NCI-H1436 treated with DMSO at 0.1 percent for 48 hours (cell line): ENCODE measurements at regions not wholly inside any gene's neighbourhood (a gene's known extent, or its start where the extent isn't known, plus 50 kb on each side); places are given as distances from the start of the nearest gene placed in this dataset.

ENCODE experiments used
- DNase-seq: peaks from one replicate; lab custom pipeline; 2025; lab: John Stamatoyannopoulos, UW

GRCh38 chr2:176388861-176389260, 119.6 kb downstream of the MTX2 start:
- DNase-seq, result no peak

GRCh38 chr2:176390276-176391147, 121.3 kb downstream of the MTX2 start:
- DNase-seq, result no peak

GRCh38 chr2:176391148-176391419, 121.8 kb downstream of the MTX2 start:
- DNase-seq, result no peak

- no peak for DNase-seq
Observed at GRCh38 chr2:176392249-176392648, 123.0 kb downstream of the MTX2 start.

- no peak for DNase-seq
Observed at GRCh38 chr2:176392744-176393414, 123.6 kb downstream of the MTX2 start.

- DNase-seq, result no peak
Observed at GRCh38 chr2:176395273-176395854, 126.1 kb downstream of the MTX2 start.

- no peak for DNase-seq
Observed at GRCh38 chr2:176398243-176399073, 129.2 kb downstream of the MTX2 start.

GRCh38 chr2:176399074-176399598, 129.9 kb downstream of the MTX2 start:
- no peak for DNase-seq

- DNase-seq, result no peak
Observed at GRCh38 chr2:176405477-176405876, 136.2 kb downstream of the MTX2 start.

GRCh38 chr2:176407706-176408105, 138.5 kb downstream of the MTX2 start:
- DNase-seq, result no peak

- DNase-seq, result no peak
Observed at GRCh38 chr2:176409671-176410070, 140.4 kb downstream of the MTX2 start.

- no peak for DNase-seq
Observed at GRCh38 chr2:176412136-176412535, 142.9 kb downstream of the MTX2 start.

GRCh38 chr2:176413786-176414185, 144.5 kb downstream of the MTX2 start:
- no peak for DNase-seq

- no peak for DNase-seq
Observed at GRCh38 chr2:176414641-176415040, 145.4 kb downstream of the MTX2 start.

GRCh38 chr2:176415174-176415895, 146.1 kb downstream of the MTX2 start:
- DNase-seq, result no peak

GRCh38 chr2:176415937-176416499, 146.8 kb downstream of the MTX2 start:
- DNase-seq, result no peak

- DNase-seq, result no peak
Observed at GRCh38 chr2:176418768-176419167, 149.5 kb downstream of the MTX2 start.

- DNase-seq, result no peak
Observed at GRCh38 chr2:176419591-176420071, 150.4 kb downstream of the MTX2 start.

GRCh38 chr2:176421297-176422050, 152.2 kb downstream of the MTX2 start:
- DNase-seq, result no peak

- no peak for DNase-seq
Observed at GRCh38 chr2:176423819-176424218, 154.6 kb downstream of the MTX2 start.
